ENCODE measurements at regions not wholly inside any gene's neighbourhood (a gene's known extent, or its start where the extent isn't known, plus 50 kb on each side); places are given as distances from the start of the nearest gene placed in this dataset.

- TF ChIP-seq POLR2A (IDR thresholded peaks at IDR 0.05; ENCODE audit: low read depth, low read length) (no peak), POLR2AphosphoS5 (IDR thresholded peaks at IDR 0.05; ENCODE audit: low read depth, low read length) (no peak)
Measured at GRCh38 chr10:44607116-44607515, 222.2 kb upstream of the CXCL12 start.
